Nephron progenitor cell (in vitro differentiated cells): ENCODE measurements at regions not wholly inside any gene's neighbourhood (a gene's known extent, or its start where the extent isn't known, plus 50 kb on each side); places are given as distances from the start of the nearest gene placed in this dataset.

Experiments used
- DNase-seq: peaks from one replicate; pipeline ENCODE4 v3.0.0; 2021
- H3K27ac Mint-ChIP-seq: 2 replicates; pipeline ENCODE4 v1.8.0; 2021; ENCODE audit warnings: mild to moderate bottlenecking, moderate library complexity, mixed read lengths
- H3K27me3 Mint-ChIP-seq: 2 replicates; pipeline ENCODE4 v1.8.0; 2021; ENCODE audit warnings: mild to moderate bottlenecking, low read depth, mixed read lengths; ENCODE audit not compliant: poor library complexity
- H3K36me3 Mint-ChIP-seq: 2 replicates; pipeline ENCODE4 v1.8.0; 2021; ENCODE audit warnings: low read depth, mixed read lengths
- H3K4me1 Mint-ChIP-seq: 2 replicates; pipeline ENCODE4 v1.8.0; 2021; ENCODE audit warnings: mixed read lengths
- H3K4me3 Mint-ChIP-seq: 2 replicates; pipeline ENCODE4 v1.8.0; 2021; ENCODE audit warnings: mild to moderate bottlenecking, moderate library complexity, mixed read lengths
- H3K9me3 Mint-ChIP-seq: 2 replicates; pipeline ENCODE4 v1.8.0; 2021; ENCODE audit warnings: mild to moderate bottlenecking, moderate library complexity, mixed read lengths
- TF ChIP-seq, protein P1 (sequence below): fragments of 200-600 bp; sonication (generic); IDR thresholded peaks from 2 replicates; pipeline ENCODE4 v1.5.0; 2021; ENCODE audit warnings: antibody characterized with exemption

DNA sequence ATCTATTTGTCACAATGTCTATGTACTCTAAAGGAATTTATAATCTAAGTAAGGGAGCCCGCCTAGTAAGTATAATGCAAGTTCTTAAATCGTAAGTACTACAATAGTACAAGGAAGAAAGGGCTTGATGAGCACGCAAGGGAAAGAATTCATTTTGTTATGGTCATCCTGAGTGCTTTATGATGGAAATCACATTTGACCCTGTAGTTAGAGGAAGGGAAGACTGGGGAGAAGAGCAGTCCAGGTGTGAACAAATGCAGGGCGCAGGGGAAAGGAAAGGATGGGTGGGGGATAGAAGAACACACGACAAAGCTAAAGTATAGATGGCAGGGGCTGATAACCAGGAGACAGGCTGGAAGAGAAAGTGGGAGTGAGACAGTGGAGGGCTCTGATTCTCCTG lies 88.2 kb upstream of the ARMC3 start:
- Mint-ChIP-seq H3K4me1 (peaks cover 5% of the 10 kb centered on the region), H3K27me3 (peaks cover 4% of the 10 kb centered on the region), H3K27ac (no peak overlapping the region), H3K9me3 (no peaks in the 10 kb centered on the region), H3K36me3 (no peaks in the 10 kb centered on the region), H3K4me3 (no peak overlapping the region)
- DNase-seq: no peak
- TF ChIP-seq, protein P1, sequence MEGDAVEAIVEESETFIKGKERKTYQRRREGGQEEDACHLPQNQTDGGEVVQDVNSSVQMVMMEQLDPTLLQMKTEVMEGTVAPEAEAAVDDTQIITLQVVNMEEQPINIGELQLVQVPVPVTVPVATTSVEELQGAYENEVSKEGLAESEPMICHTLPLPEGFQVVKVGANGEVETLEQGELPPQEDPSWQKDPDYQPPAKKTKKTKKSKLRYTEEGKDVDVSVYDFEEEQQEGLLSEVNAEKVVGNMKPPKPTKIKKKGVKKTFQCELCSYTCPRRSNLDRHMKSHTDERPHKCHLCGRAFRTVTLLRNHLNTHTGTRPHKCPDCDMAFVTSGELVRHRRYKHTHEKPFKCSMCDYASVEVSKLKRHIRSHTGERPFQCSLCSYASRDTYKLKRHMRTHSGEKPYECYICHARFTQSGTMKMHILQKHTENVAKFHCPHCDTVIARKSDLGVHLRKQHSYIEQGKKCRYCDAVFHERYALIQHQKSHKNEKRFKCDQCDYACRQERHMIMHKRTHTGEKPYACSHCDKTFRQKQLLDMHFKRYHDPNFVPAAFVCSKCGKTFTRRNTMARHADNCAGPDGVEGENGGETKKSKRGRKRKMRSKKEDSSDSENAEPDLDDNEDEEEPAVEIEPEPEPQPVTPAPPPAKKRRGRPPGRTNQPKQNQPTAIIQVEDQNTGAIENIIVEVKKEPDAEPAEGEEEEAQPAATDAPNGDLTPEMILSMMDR: no peak

- TF ChIP-seq, protein P1: no peak
- no peak for DNase-seq
- no peaks in the 10 kb centered on the region for H3K9me3 Mint-ChIP-seq
- H3K27me3 Mint-ChIP-seq: peaks cover 4% of the 10 kb centered on the region
- no peaks in the 10 kb centered on the region for H3K36me3 Mint-ChIP-seq
- no peak overlapping the region for H3K27ac Mint-ChIP-seq
- H3K4me3 Mint-ChIP-seq: no peak overlapping the region
- no peaks in the 10 kb centered on the region for H3K4me1 Mint-ChIP-seq
Measured at GRCh38 chr10:22837771-22838170, 90.1 kb upstream of the ARMC3 start.

- Mint-ChIP-seq H3K27me3 (peaks cover 4% of the 10 kb centered on the region), H3K4me3 (no peak overlapping the region), H3K9me3 (no peaks in the 10 kb centered on the region), H3K27ac (no peak overlapping the region), H3K36me3 (no peaks in the 10 kb centered on the region), H3K4me1 (no peaks in the 10 kb centered on the region)
- no peak for DNase-seq
- TF ChIP-seq, protein P1: no peak
Measured at GRCh38 chr10:22837351-22837750, 90.5 kb upstream of the ARMC3 start.

DNA sequence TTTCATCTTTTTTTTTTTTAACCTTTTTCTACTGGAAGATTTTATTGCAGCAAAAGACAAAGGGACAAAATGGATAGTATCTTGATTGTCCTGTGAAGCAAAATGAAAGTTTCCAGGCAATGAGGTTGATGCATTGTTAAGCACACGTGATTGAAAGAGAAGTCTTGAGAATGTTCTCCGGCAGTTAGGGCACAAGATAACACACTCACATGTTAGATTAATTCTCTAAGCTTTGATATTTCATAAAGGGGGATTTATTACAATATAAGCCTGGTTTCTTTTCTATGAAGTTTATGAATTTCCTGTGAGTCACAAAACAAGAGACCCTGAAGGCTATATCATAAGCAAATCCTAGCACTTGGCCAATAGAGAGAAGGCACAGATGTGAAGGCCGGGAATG lies 93.4 kb upstream of the ARMC3 start:
- Mint-ChIP-seq H3K4me1 (peaks cover 6% of the 10 kb centered on the region), H3K9me3 (peaks cover 3% of the 10 kb centered on the region), H3K27me3 (peaks cover 4% of the 10 kb centered on the region), H3K36me3 (no peaks in the 10 kb centered on the region), H3K4me3 (no peak overlapping the region), H3K27ac (no peak overlapping the region)
- TF ChIP-seq, protein P1: no peak
- no peak for DNase-seq

GRCh38 chr10:22833781-22834180 lies 94.1 kb upstream of the ARMC3 start:
- H3K4me1 Mint-ChIP-seq: peaks cover 6% of the 10 kb centered on the region
- H3K27ac Mint-ChIP-seq: no peak overlapping the region
- no peak overlapping the region for H3K4me3 Mint-ChIP-seq
- no peak for DNase-seq
- peaks cover 9% of the 10 kb centered on the region for H3K9me3 Mint-ChIP-seq
- peaks cover under 1% of the 10 kb centered on the region for H3K27me3 Mint-ChIP-seq
- H3K36me3 Mint-ChIP-seq: no peaks in the 10 kb centered on the region
- TF ChIP-seq, protein P1: no peak

GRCh38 chr10:22833353-22833752 lies 94.5 kb upstream of the ARMC3 start:
- Mint-ChIP-seq H3K9me3 (peaks cover 12% of the 10 kb centered on the region), H3K36me3 (no peaks in the 10 kb centered on the region), H3K4me1 (peaks cover 6% of the 10 kb centered on the region), H3K27me3 (no peaks in the 10 kb centered on the region), H3K4me3 (no peak overlapping the region), H3K27ac (no peak overlapping the region)
- DNase-seq: no peak
- TF ChIP-seq, protein P1: no peak
